Kidney (tissue), 13 donors: ENCODE measurements at regions not wholly inside any gene's neighbourhood (a gene's known extent, or its start where the extent isn't known, plus 50 kb on each side); places are given as distances from the start of the nearest gene placed in this dataset.

ENCODE experiments used
- DNase-seq, 5 donors: peaks; one replicate each; pipeline ENCODE4 v3.0.0-alpha.2; 2013 to 2020
- FAIRE-seq: peaks from 2 replicates; lab custom pipeline; 2012; peaks lifted over from hg19 to GRCh38; lab: Jason Lieb, UNC
- H3K27ac ChIP-seq, 2 donors: one replicate each; pipeline ENCODE4 v1.7.0; 2013; ENCODE audit warnings: low read depth in 2 of 2, low read length in 2 of 2, inconsistent platforms in 1 of 2
- H3K27me3 ChIP-seq: one replicate; pipeline ENCODE4 v1.7.1; 2013; ENCODE audit warnings: low read length, inconsistent platforms; ENCODE audit not compliant: control insufficient read depth, insufficient read depth
- H3K36me3 ChIP-seq, 3 donors: one replicate each; pipeline versions ENCODE4 v1.7.0 to v1.7.1; 2013; ENCODE audit warnings: low read length in 3 of 3, control low read depth in 1 of 3, inconsistent platforms in 1 of 3; ENCODE audit not compliant: insufficient read depth in 3 of 3, control insufficient read depth in 2 of 3
- H3K4me1 ChIP-seq, 3 donors: one replicate each; pipeline versions ENCODE4 v1.7.0 to v1.7.1; 2013; ENCODE audit warnings: low read length in 3 of 3, inconsistent platforms in 1 of 3, low read depth in 1 of 3; ENCODE audit not compliant: control insufficient read depth in 2 of 3, insufficient read depth in 2 of 3
- H3K4me3 ChIP-seq, 3 donors: one replicate each; pipeline versions ENCODE4 v1.7.0 to v1.8.1; 2013; ENCODE audit warnings: low read length in 3 of 3, control low read depth in 1 of 3, inconsistent platforms in 1 of 3
- H3K9ac ChIP-seq, 3 donors: one replicate each; pipeline versions ENCODE4 v1.7.0 to v1.7.1; 2013; ENCODE audit warnings: low read length in 3 of 3, control low read depth in 1 of 3, inconsistent platforms in 1 of 3
- H3K9me3 ChIP-seq, 3 donors: one replicate each; pipeline versions ENCODE4 v1.7.0 to v1.7.1; 2013; ENCODE audit warnings: low read length in 3 of 3, control low read depth in 1 of 3, inconsistent platforms in 1 of 3; ENCODE audit not compliant: control insufficient read depth in 2 of 3, insufficient read depth in 1 of 3
- intact Hi-C: fragments of 100-400 bp; cut with DNase I; formaldehyde crosslinking; loops from one replicate; pipeline ENCODE4 v1.11.1; 2022
- TF ChIP-seq, protein P1 (sequence below): IDR thresholded peaks from 3 replicates; pipeline ENCODE4 v1.5.1; 2012; ENCODE audit warnings: mild to moderate bottlenecking, moderate library complexity, borderline replicate concordance; ENCODE audit not compliant: insufficient read depth; ENCODE audit errors: extremely low read depth
- donor health status: control.
- donor health status: control.
- donor health status: control.
- donor health status: control.
- donor health status: control.
- donor health status: DM: yes; HTN: yes; CAD: no.
- donor health status: Normal renal cell carcinoma (clear cell type).

DNA sequence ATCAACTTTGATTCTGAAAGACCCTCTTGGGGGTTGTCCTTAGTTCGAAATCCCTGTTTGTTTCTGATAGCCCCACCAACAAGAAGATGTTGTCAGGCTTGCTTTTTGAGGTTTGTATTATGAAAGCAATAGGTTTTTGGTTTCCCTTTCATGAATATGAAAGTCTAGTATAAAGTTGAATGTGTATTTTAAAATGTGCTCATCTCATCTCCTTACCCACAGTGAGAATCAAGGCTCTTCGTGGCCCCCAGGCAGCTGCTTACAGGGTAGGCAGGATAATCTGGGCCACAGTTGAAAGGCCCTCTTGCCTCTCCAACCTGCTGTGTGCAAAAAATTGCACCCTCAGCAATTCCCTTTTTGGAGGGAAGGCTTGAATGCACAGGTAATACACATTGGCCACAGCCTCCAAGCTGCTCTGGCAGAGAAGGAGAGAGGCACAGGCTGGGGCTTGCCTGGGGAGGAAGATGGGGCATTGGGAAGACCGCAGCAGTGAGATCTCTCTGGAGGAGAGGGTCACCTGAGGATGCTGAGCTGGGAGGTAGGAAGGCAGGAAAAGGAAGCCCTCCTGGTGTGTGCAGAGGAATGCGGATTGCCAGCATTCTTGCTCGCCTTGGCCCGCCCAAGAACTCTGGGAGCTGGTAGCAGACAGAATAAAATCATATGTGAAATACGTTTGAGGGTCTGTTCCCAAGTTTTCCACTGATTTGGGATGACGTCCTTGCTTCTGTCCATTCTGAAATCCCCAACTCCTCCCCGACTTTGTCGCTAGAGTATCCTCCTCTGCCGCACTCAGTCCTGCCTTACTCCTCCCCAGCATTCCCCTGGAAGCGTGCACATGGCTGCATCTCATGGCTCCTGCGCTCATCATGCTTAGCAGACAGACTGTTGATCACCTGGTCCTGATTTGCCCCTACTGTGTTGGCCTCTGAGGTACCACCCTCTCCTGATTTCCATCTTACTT, 196.4 kb downstream of the RPLP1 start:
- Histone ChIP-seq H3K4me1 (peaks cover 0 to 3% (median 0%) of the 10 kb centered on the region in 3 donors), H3K36me3 (no peaks in the 10 kb centered on the region), H3K9me3 (no peaks in the 10 kb centered on the region), H3K4me3 (no peak overlapping the region), H3K27ac (no peak overlapping the region), H3K9ac (no peak overlapping the region), H3K27me3 (no peaks in the 10 kb centered on the region)
- intact Hi-C loops = no loop called here
- DNase-seq (peak in 1 of 5 donors; percentile 26), FAIRE-seq (no peak)
- TF ChIP-seq, protein P1, sequence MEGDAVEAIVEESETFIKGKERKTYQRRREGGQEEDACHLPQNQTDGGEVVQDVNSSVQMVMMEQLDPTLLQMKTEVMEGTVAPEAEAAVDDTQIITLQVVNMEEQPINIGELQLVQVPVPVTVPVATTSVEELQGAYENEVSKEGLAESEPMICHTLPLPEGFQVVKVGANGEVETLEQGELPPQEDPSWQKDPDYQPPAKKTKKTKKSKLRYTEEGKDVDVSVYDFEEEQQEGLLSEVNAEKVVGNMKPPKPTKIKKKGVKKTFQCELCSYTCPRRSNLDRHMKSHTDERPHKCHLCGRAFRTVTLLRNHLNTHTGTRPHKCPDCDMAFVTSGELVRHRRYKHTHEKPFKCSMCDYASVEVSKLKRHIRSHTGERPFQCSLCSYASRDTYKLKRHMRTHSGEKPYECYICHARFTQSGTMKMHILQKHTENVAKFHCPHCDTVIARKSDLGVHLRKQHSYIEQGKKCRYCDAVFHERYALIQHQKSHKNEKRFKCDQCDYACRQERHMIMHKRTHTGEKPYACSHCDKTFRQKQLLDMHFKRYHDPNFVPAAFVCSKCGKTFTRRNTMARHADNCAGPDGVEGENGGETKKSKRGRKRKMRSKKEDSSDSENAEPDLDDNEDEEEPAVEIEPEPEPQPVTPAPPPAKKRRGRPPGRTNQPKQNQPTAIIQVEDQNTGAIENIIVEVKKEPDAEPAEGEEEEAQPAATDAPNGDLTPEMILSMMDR = no peak

DNA sequence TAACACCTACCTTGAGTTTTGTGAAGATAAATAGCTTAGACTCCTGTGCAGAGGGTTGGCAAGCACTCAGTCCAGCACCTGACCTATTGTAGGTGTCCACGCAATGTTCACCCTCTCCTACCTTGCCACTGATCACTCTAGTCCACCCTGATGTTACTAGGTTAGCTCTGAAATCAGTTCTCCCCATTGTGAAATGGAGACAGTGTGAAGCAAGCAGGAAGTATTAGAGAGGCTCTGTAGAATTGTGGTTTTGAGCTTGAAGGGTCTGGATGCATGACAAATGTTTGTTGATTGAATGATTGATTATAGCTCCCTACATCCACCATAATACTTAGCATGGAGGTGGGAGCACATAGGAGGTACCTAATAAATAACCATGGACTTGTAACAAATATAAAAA, 199.7 kb downstream of the RPLP1 start:
- no peaks in the 10 kb centered on the region for H3K9me3 ChIP-seq
- intact Hi-C loops = no loop called here
- no peak overlapping the region for H3K27ac ChIP-seq
- TF ChIP-seq, protein P1 = no peak
- DNase-seq (no peak), FAIRE-seq (no peak)
- peaks cover 0 to 3% (median 0%) of the 10 kb centered on the region in 3 donors for H3K4me1 ChIP-seq
- H3K9ac ChIP-seq = no peak overlapping the region
- no peaks in the 10 kb centered on the region for H3K36me3 ChIP-seq
- H3K27me3 ChIP-seq = no peaks in the 10 kb centered on the region
- H3K4me3 ChIP-seq = no peak overlapping the region

DNA sequence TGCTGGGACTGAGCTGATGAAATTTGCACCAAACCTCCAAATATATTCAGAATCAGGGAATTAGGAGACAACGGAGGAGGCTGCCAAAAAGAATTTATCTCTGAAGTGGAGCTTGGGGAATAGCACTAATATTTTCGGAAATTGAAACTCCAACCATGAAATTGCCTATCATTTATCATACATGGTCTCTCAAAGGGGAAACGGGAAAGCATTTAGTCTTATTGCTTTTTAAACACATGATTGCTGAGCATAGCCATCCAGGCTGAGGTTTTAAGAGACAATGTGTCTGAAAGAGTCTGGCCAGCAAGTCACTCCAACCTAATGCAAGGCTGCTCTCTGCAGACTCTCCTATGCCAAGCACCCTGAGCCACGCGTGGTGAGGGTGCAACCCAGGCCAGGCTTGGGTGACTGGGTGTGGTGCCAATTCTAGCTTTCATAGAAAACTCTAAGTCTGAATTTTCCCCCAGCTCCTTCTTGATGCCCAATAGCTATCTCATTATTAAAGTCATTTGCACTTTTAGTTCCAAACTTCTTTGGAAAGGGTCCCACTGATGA, 200.2 kb downstream of the RPLP1 start:
- TF ChIP-seq, protein P1 = no peak
- Histone ChIP-seq H3K27ac (no peak overlapping the region), H3K9ac (no peak overlapping the region), H3K4me1 (peaks cover 0 to 3% (median 0%) of the 10 kb centered on the region in 3 donors), H3K36me3 (no peaks in the 10 kb centered on the region), H3K9me3 (no peaks in the 10 kb centered on the region), H3K27me3 (no peaks in the 10 kb centered on the region), H3K4me3 (no peak overlapping the region)
- intact Hi-C loops = no loop called here
- no peak for DNase-seq
- FAIRE-seq = no peak
